Activated naive CD4-positive, alpha-beta T cell treated with anti-CD3 and anti-CD28 coated beads, Interleukin-2, amount 50 U/mL, for 72 hours (primary cell): ENCODE measurements at regions not wholly inside any gene's neighbourhood (a gene's known extent, or its start where the extent isn't known, plus 50 kb on each side); places are given as distances from the start of the nearest gene placed in this dataset.
"Not testable (repeated sequence)": the region's sequence is repeated elsewhere in the genome, so short reads cannot be mapped to it uniquely, and the experiment has no call there.

Source experiments
- ATAC-seq, 2 donors: fragments of 150-1000 bp; cut with Tn5 transposase; 2 replicates each; pipeline ENCODE4 v1.10.0; 2021; ENCODE audit warnings: mild to moderate bottlenecking in 2 of 2, moderate library complexity in 2 of 2
- DNase-seq, 2 donors: peaks; one replicate each; pipeline ENCODE4 v3.0.0; 2021 to 2022; ENCODE audit warnings: low spot score in 2 of 2
- H3K27ac Mint-ChIP-seq, 2 donors: one replicate each; pipeline ENCODE4 v1.8.0; 2022; ENCODE audit warnings: mild to moderate bottlenecking in 2 of 2, mixed read lengths in 2 of 2
- H3K36me3 Mint-ChIP-seq, 2 donors: one replicate each; pipeline ENCODE4 v1.8.0; 2022; ENCODE audit warnings: mixed read lengths in 2 of 2
- H3K9me3 Mint-ChIP-seq, 2 donors: one replicate each; pipeline ENCODE4 v1.8.0; 2022; ENCODE audit warnings: mixed read lengths in 2 of 2

DNA sequence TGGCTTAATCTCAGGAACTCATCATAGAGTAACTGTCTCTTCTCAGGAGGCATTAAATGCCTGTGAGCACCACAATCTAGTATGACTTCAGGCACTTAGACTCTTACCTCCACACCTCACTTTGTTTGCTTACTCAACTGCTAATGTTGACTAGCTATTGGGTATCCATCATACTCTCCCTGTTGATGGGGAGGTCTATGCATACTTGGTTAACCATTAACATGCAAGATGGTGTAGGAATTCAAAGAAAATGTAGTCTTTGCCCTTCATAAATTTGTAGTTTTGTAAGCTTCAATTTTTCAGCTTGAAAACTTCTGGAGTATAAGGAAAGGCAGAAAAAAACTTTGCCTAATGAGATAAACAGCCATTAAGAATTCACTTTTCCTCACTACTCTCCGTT, 501.0 kb upstream of the MARCKS start:
- DNase-seq (no peak), ATAC-seq (no peak)
- Mint-ChIP-seq H3K9me3 (no peaks in the 10 kb centered on the region), H3K36me3 (no peaks in the 10 kb centered on the region), H3K27ac (no peak overlapping the region)

- H3K36me3 Mint-ChIP-seq = no peaks in the 10 kb centered on the region
- H3K27ac Mint-ChIP-seq = no peak overlapping the region
- no peak for ATAC-seq
- no peaks in the 10 kb centered on the region for H3K9me3 Mint-ChIP-seq
- no peak for DNase-seq
These were observed 500.1 kb upstream of the MARCKS start for GRCh38 chr6:113357041-113357440.

- ATAC-seq (no peak), DNase-seq (no peak)
- Mint-ChIP-seq H3K9me3 (no peaks in the 10 kb centered on the region), H3K36me3 (no peaks in the 10 kb centered on the region), H3K27ac (no peak overlapping the region)
These were observed 499.0 kb upstream of the MARCKS start for GRCh38 chr6:113358063-113358583.

- no peak overlapping the region for H3K27ac Mint-ChIP-seq
These were observed 497.7 kb upstream of the MARCKS start for GRCh38 chr6:113359155-113360140.

GRCh38 chr6:113361014-113361645, 496.0 kb upstream of the MARCKS start:
- no peaks in the 10 kb centered on the region for H3K36me3 Mint-ChIP-seq
- DNase-seq = no peak
- no peak overlapping the region for H3K27ac Mint-ChIP-seq
- H3K9me3 Mint-ChIP-seq = no peaks in the 10 kb centered on the region
- no peak for ATAC-seq

More at GRCh38 chr6:113359155-113360140, 497.7 kb upstream of the MARCKS start:
- Mint-ChIP-seq H3K36me3 (no peaks in the 10 kb centered on the region), H3K9me3 (no peaks in the 10 kb centered on the region)
- DNase-seq = no peak
- no peak for ATAC-seq

GRCh38 chr6:113362301-113363047, 494.7 kb upstream of the MARCKS start:
- no peaks in the 10 kb centered on the region for H3K9me3 Mint-ChIP-seq
- ATAC-seq (no peak), DNase-seq (no peak)
- no peak overlapping the region for H3K27ac Mint-ChIP-seq
- no peaks in the 10 kb centered on the region for H3K36me3 Mint-ChIP-seq

GRCh38 chr6:113363048-113363798, 493.9 kb upstream of the MARCKS start:
- DNase-seq (no peak), ATAC-seq (no peak)
- H3K27ac Mint-ChIP-seq = no peak overlapping the region
- no peaks in the 10 kb centered on the region for H3K36me3 Mint-ChIP-seq
- no peaks in the 10 kb centered on the region for H3K9me3 Mint-ChIP-seq

GRCh38 chr6:113363866-113364265, 493.3 kb upstream of the MARCKS start:
- no peaks in the 10 kb centered on the region for H3K9me3 Mint-ChIP-seq
- ATAC-seq (no peak), DNase-seq (no peak)
- H3K36me3 Mint-ChIP-seq = no peaks in the 10 kb centered on the region
- no peak overlapping the region for H3K27ac Mint-ChIP-seq

- Mint-ChIP-seq H3K27ac (no peak overlapping the region), H3K9me3 (no peaks in the 10 kb centered on the region), H3K36me3 (no peaks in the 10 kb centered on the region)
- ATAC-seq = no peak
- no peak for DNase-seq
These were observed 492.4 kb upstream of the MARCKS start for GRCh38 chr6:113364766-113365165.

- ATAC-seq (no peak), DNase-seq (no peak)
- Mint-ChIP-seq H3K36me3 (no peaks in the 10 kb centered on the region), H3K9me3 (no peaks in the 10 kb centered on the region), H3K27ac (no peak overlapping the region)
These were observed 492.0 kb upstream of the MARCKS start for GRCh38 chr6:113365191-113365590.

DNA sequence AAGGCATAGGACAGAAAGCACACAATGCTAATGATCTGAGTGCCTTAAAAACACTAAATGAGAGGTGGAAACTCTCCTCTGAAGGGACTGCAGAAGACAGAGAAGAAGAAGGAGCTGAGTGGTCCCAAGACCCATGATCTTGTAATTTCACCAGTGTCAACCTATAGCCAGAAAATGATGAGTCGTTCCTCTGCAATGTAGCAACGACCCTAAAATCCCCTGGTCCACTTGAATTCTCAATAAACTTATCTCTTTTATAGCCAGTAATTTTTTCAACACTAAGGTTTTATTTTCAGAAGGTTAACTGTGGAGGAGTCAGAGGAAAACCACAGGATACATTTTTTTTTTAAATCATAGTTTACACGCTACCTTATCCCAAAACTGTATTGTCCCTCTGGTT, 490.6 kb upstream of the MARCKS start:
- H3K27ac Mint-ChIP-seq = no peak overlapping the region
- no peaks in the 10 kb centered on the region for H3K36me3 Mint-ChIP-seq
- DNase-seq (no peak), ATAC-seq (no peak)
- no peaks in the 10 kb centered on the region for H3K9me3 Mint-ChIP-seq

GRCh38 chr6:113370508-113371502, 486.3 kb upstream of the MARCKS start:
- ATAC-seq (no peak), DNase-seq (no peak)
- Mint-ChIP-seq H3K27ac (no peak overlapping the region), H3K36me3 (no peaks in the 10 kb centered on the region), H3K9me3 (peaks cover 0 to 4% of the 10 kb centered on the region in 2 donors)

GRCh38 chr6:113375466-113375865, 481.7 kb upstream of the MARCKS start:
- not testable (repeated sequence) for H3K27ac Mint-ChIP-seq, ATAC-seq, H3K9me3 Mint-ChIP-seq, DNase-seq, H3K36me3 Mint-ChIP-seq

GRCh38 chr6:113375950-113376846, 480.9 kb upstream of the MARCKS start:
- DNase-seq (no peak), ATAC-seq (no peak)
- H3K9me3 Mint-ChIP-seq = peaks cover 0 to 4% of the 10 kb centered on the region in 2 donors
- H3K36me3 Mint-ChIP-seq = no peaks in the 10 kb centered on the region
- no peak overlapping the region for H3K27ac Mint-ChIP-seq
